Superior temporal gyrus (tissue), 1 donor: ENCODE measurements at regions not wholly inside any gene's neighbourhood (a gene's known extent, or its start where the extent isn't known, plus 50 kb on each side); places are given as distances from the start of the nearest gene placed in this dataset.

ENCODE experiments used
- DNase-seq: peaks from one replicate; pipeline ENCODE4 v3.0.0-alpha.2; 2016; ENCODE audit errors: extremely low spot score

DNA sequence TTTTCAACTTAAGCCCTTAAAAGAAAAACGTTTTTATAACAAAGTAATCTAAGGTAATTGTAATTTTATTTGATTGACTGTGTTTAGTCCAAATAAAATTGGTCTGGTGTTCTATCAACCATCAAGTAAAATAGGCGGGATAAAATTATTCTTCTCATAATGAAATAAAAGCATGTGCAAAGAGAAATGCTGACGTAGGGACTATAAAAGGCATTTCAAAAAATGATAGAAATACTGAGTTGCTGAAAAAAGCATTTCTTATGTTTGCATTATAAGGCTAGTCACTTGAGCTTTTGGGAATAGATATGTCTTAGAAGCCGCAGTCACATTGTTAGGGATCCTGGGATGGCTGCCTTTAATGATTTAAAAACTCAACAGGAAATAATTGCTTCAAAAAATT lies 608.0 kb upstream of the JAG1 start:
- DNase-seq = no peak

GRCh38 chr20:11287126-11287525 lies 613.3 kb upstream of the JAG1 start:
- no peak for DNase-seq

GRCh38 chr20:11296221-11296620 lies 621.5 kb upstream of the BTBD3 start:
- no peak for DNase-seq

DNA sequence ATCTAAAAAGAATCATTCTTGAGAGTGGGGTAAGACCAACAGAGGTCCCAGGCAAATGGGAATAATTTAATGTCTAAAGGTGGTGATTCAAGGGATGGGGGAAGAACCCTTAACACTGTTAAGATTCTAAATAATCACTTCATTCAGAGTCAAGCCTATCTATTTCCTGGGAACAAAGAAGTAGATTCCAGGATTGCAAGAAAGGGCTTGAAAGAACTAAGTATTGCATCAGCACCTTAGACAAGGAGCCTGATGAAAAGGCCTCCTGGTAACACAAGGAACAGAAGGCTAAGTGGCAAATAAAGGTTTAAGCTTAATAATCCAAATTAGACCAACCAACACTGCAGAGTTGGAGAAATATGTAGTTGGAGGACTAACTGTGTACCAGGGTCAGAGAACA lies 620.7 kb upstream of the BTBD3 start:
- DNase-seq = no peak

GRCh38 chr20:11301699-11302098 lies 616.0 kb upstream of the BTBD3 start:
- DNase-seq = no peak

GRCh38 chr20:11302436-11302835 lies 615.3 kb upstream of the BTBD3 start:
- DNase-seq = no peak

DNA sequence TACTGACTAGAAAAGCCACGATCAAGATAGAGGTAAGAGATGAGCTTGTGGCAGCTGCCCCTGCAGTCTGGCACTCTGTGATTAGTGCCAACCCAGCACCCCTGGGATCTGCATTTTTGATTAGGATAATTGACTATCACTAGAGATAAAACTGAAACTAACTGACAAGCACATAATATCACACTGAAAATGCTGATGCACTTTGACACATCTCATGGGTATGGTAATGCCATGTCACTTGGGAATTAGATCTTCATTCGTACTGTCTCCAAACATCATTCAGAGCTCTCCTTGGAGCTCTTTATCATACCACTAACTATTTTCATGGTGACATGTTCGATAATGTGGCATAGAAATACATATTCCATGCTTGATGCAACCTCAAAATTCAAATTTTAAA lies 612.9 kb upstream of the BTBD3 start:
- DNase-seq = no peak

GRCh38 chr20:11305406-11305805 lies 612.3 kb upstream of the BTBD3 start:
- DNase-seq = no peak

- DNase-seq = no peak
These were observed 606.0 kb upstream of the BTBD3 start for GRCh38 chr20:11311659-11312224.

DNA sequence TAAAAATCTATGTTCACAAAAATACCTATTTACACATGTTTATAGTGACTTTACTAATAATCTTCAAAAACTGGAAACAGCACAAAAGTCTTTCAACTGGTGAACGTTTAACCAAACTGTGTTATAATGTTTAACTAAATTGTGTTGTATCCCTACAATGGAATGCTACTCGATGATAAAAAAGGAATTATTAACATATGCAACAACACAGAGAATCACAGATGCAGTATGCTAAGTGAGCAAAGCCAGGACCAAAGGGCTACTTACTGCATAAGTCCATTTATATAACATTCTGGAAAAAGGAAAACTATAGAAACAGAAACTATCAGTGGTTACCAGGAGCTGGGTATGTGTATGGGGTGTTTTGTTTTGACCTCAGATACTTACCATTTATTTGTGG lies 602.2 kb upstream of the BTBD3 start:
- no peak for DNase-seq

GRCh38 chr20:11316244-11316643 lies 601.4 kb upstream of the BTBD3 start:
- DNase-seq = no peak

GRCh38 chr20:11320033-11320432 lies 597.7 kb upstream of the BTBD3 start:
- no peak for DNase-seq

DNA sequence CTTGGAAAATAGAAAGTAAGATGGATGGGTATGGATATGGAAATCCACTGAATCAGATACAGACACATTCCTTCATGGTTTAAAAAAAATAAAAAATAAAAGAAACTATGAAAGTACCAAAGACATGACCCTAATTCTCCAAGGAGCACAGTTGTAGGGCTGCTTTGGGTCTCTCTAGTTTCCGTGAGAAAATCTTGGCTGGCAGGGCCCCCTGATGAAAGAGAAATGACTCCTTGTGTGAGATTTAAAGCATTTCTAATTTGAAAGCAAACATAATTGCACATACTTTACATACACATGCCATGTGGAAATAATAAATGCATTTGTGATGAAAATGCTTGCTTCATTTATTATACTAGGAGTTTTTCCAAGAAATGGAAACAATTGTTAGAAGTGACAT lies 593.9 kb upstream of the BTBD3 start:
- DNase-seq = no peak

GRCh38 chr20:11324990-11325389 lies 592.7 kb upstream of the BTBD3 start:
- DNase-seq = no peak

DNA sequence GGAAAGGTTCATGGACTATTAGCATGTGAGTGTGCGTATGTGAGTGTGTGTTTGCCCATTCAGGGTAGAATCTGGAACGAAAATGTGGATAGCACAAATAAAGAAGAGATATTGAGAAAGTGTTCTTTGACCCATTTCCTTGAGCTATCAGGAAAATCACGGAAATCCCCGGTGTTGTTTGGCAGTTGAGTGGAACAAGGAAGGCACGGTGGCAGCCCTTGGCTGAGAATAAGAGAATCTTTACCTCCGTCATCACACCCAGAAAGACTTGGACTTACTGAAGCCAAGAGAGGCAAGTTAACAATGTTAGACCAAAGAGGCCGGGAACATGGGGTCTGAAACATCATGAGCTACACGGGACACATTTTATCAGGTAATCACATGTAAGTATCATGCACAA lies 588.9 kb upstream of the BTBD3 start:
- no peak for DNase-seq

GRCh38 chr20:11329271-11329670 lies 588.4 kb upstream of the BTBD3 start:
- no peak for DNase-seq

GRCh38 chr20:11331096-11331495 lies 586.6 kb upstream of the BTBD3 start:
- no peak for DNase-seq

- no peak for DNase-seq
These were observed 585.3 kb upstream of the BTBD3 start for GRCh38 chr20:11332381-11332780.

GRCh38 chr20:11333634-11334033 lies 584.1 kb upstream of the BTBD3 start:
- DNase-seq = no peak

DNA sequence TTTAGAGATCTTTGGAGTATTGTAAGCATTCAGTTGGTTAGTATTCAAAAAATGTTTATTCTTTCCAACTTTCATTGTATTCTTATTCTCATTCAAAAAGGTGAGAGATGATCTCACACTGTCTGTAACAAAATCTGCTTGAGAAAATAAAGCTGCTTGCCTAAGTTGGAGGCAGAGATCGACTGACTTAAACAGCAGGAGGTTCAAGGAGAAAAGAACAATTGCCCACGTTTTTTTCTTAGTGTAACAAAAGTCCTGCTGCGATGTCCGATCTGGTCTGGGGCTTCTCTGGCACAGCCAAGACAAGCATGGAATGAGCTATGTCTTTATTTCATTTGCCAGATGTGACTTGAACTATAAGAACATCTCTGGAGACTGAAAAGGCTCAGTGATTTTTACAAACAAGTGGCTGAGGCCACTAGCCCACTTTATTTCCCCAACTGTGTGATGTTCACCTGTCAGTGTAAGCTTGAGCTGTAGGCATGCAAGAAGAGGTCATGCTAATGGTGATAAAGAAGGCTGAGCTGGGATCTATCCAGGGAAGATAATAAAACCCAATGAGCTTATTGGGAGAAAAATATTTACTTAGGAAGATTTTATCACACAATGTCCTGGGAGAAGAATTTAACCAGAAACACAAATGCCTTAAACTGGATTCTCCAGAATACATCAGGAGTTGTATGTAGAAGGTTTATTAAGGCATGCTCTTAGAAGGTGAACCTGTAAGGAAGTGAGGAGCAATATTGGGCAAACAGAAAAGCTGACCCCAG lies 580.1 kb upstream of the BTBD3 start:
- DNase-seq = no peak

DNA sequence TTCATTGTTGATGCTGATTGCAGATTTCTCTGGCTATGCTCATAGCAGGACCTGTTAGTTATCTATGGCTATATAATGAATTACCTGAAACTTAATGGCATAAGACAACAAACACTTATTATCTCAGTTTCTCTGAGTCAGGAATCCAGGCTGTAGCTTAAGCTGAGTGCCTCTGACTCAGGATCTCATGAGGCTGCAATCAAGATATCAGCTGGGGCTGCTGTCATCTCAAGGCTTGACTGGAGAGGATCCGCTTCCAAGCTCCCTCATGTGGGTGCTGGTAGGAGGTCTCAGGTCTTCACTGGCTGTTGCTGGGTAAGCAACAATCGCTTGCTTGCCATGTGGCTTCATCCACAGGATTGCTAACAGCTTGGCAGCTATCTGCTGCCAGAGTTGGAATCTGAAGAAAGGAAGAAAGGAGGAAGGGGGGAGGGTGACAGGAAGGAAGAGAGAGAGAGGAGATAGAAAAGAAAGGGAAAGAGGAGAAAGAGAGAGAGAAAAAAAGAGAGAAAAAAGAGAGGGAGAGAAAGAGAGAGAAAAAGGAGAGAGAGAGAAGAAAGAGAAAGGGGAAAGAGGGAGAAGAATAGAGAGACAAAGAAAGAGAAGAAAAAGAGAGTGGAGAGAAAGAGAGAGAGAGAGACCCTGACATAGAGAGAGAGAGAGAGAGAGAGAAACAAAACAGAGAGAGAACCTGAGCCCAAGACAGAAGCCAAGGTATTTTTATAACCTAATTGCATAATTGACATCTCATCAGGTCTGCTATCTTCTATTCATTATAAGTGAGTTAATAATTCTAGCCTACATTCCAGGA lies 579.0 kb upstream of the BTBD3 start:
- DNase-seq = no peak

DNA sequence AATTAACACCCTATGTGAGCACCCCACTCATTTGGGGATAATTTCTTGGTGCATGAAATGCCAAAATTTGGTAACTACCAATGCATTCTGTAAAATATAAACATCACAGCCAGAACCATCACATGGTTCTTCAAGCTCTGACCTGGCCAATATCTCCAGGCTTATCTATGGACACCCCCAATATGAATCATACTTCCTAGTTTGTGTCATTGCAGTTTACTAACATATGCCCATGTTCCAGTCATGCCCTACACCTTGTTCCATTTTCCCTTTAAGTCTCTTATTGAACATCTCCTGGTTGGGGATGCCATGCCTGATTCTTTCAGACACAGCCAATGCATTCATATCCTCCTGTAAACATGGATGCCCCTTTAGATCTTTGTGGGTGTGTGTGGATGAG lies 572.8 kb upstream of the BTBD3 start:
- no peak for DNase-seq

- DNase-seq = no peak
These were observed 570.0 kb upstream of the BTBD3 start for GRCh38 chr20:11347738-11348137.
